ENCODE measurements at regions not wholly inside any gene's neighbourhood (a gene's known extent, or its start where the extent isn't known, plus 50 kb on each side); places are given as distances from the start of the nearest gene placed in this dataset.
"Not testable (repeated sequence)": the region's sequence is repeated elsewhere in the genome, so short reads cannot be mapped to it uniquely, and the experiment has no call there.

- TF ChIP-seq CTCF (IDR thresholded peaks at IDR 0.05); ZFX (IDR thresholded peaks at IDR 0.05; ENCODE audit: borderline replicate concordance): not testable (repeated sequence)
These were observed 68.5 kb upstream of the TNK2 start for GRCh38 chr3:195976876-195977275.
